HepG2 (cell line): ENCODE measurements at regions not wholly inside any gene's neighbourhood (a gene's known extent, or its start where the extent isn't known, plus 50 kb on each side); places are given as distances from the start of the nearest gene placed in this dataset.
A peak's percentile ranks its signal among the peaks of the same experiment; 100 is the strongest.

ENCODE experiments used
- ATAC-seq: fragments of 200-7000 bp; cut with Tn5 transposase; 3 replicates; pipeline ENCODE4 v1.9.1; 2020; ENCODE audit warnings: mild to moderate bottlenecking, moderate library complexity
- BruUV-seq: library from RNA; stranded (reverse); fragments of 400-500 nt; replicated peaks from 2 replicates; lab custom pipeline; 2021; lab: Mats Ljungman, UMichigan
- CTCF ChIA-PET: fragments of 300-600 bp; formaldehyde crosslinking; extraction: SDS; loops from one replicate; lab custom pipeline; 2021; ENCODE audit warnings: low total read pairs, inconsistent platforms, low intra/inter-chr PET ratio; lab: Yijun Ruan, JAX
- POLR2A ChIA-PET: fragments of 350-600 bp; sonication (Branson Sonifier 250); formaldehyde crosslinking; loops from one replicate; lab custom pipeline; 2020; ENCODE audit warnings: antibody characterized with exemption, inconsistent platforms; lab: Yijun Ruan, JAX
- DNase-seq: peaks from one replicate; pipeline ENCODE4 v3.0.0-alpha.2; 2015; ENCODE audit warnings: low spot score
- FAIRE-seq: peaks from 3 replicates; lab custom pipeline; 2011; peaks lifted over from hg19 to GRCh38; lab: Jason Lieb, UNC
- H2AFZ ChIP-seq: one replicate; pipeline ENCODE4 v1.6.1; 2011; ENCODE audit warnings: low read length, inconsistent platforms
- H3K27ac ChIP-seq: fragments of 300-600 bp; 3 replicates; pipeline ENCODE4 v1.8.0; 2011; ENCODE audit warnings: mixed run types, mild to moderate bottlenecking, mixed read lengths, low read length, inconsistent platforms; ENCODE audit not compliant: insufficient read depth; ENCODE audit errors: extremely low read length
- H3K27me3 ChIP-seq, 2 experiments: fragments of 200-600 bp in 1 of 2; 2 replicates in 1 of 2; 3 replicates in 1 of 2; pipeline versions ENCODE4 v1.6.0 to v1.8.0; 2011; ENCODE audit warnings: low read length in 2 of 2, mild to moderate bottlenecking in 2 of 2, moderate library complexity in 2 of 2, inconsistent platforms in 1 of 2; ENCODE audit not compliant: insufficient read depth in 2 of 2, control insufficient read depth in 1 of 2
- H3K36me3 ChIP-seq, 2 experiments: fragments of 200-600 bp in 1 of 2; replicated peaks in 1 of 2; 2 replicates in 1 of 2; 3 replicates in 1 of 2; pipeline versions ENCODE4 v1.5.1 to v1.8.0; 2011; ENCODE audit warnings: low read length in 2 of 2, inconsistent platforms in 1 of 2; ENCODE audit not compliant: insufficient read depth in 2 of 2, control insufficient read depth in 1 of 2
- H3K4me1 ChIP-seq: 2 replicates; pipeline ENCODE4 v1.5.1; 2012; ENCODE audit warnings: low read length, inconsistent platforms; ENCODE audit not compliant: insufficient read depth
- H3K4me2 ChIP-seq: 2 replicates; pipeline ENCODE4 v1.6.0; 2011; ENCODE audit warnings: low read depth, low read length, inconsistent platforms
- H3K4me3 ChIP-seq, 3 experiments: fragments of 200-600 bp in 1 of 3; sonication (generic), shearing (Covaris generic) in 1 of 3; replicated peaks in 1 of 3; 2 replicates each; pipeline ENCODE4 v1.5.1; 2011 to 2016; ENCODE audit warnings: low read length in 3 of 3, inconsistent platforms in 2 of 3, low read depth in 2 of 3, mild to moderate bottlenecking in 2 of 3, control low read depth in 1 of 3, mixed read lengths in 1 of 3; ENCODE audit not compliant: insufficient read depth in 1 of 3
- H3K79me2 ChIP-seq: one replicate; pipeline ENCODE4 v1.6.1; 2011; ENCODE audit warnings: low read length, inconsistent platforms; ENCODE audit not compliant: insufficient read depth
- H3K9ac ChIP-seq: 2 replicates; pipeline ENCODE4 v1.6.0; 2011; ENCODE audit warnings: mild to moderate bottlenecking, low read depth, low read length, inconsistent platforms; ENCODE audit not compliant: insufficient read depth
- H3K9me3 ChIP-seq: 2 replicates; pipeline ENCODE4 v1.5.1; 2012; ENCODE audit warnings: mild to moderate bottlenecking, low read length
- H4K20me1 ChIP-seq: 2 replicates; pipeline ENCODE4 v1.6.0; 2011; ENCODE audit warnings: inconsistent platforms, mild to moderate bottlenecking, low read length, moderate library complexity; ENCODE audit not compliant: insufficient read depth
- BRCA1 ChIP-seq: sonication (generic); formaldehyde crosslinking; IDR thresholded peaks from 2 replicates; pipeline ENCODE4 v1.4.0; 2020; ENCODE audit warnings: missing genetic modification reagents
- CBX2 ChIP-seq, 2 experiments: fragments of 200-600 bp in 1 of 2; sonication (generic); formaldehyde crosslinking in 1 of 2; IDR thresholded peaks; 2 replicates each; pipeline versions ENCODE4 v1.7.0 to v1.8.1; 2018 to 2022; ENCODE audit warnings: low read depth in 2 of 2, low read length in 1 of 2, mild to moderate bottlenecking in 1 of 2, missing genetic modification reagents in 1 of 2
- CEBPB ChIP-seq: IDR thresholded peaks from 2 replicates; pipeline ENCODE4 v1.6.1; 2011; ENCODE audit warnings: low read depth, low read length, improper control_type of control experiment, borderline replicate concordance
- DNMT1 ChIP-seq: sonication (generic); formaldehyde crosslinking; IDR thresholded peaks from 2 replicates; pipeline ENCODE4 v1.5.1; 2020; ENCODE audit warnings: mild to moderate bottlenecking, missing genetic modification reagents
- NFRKB ChIP-seq: fragments of 450-650 bp; IDR thresholded peaks from 2 replicates; pipeline ENCODE4 v1.6.1; 2017
- REXO4 ChIP-seq: sonication (generic); formaldehyde crosslinking; IDR thresholded peaks from 2 replicates; pipeline ENCODE4 v1.8.0; 2022; ENCODE audit warnings: missing genetic modification reagents, mild to moderate bottlenecking, borderline replicate concordance
- SOX13 ChIP-seq, 3 experiments: fragments of 450-650 bp in 1 of 3; sonication (generic) in 1 of 3; formaldehyde crosslinking in 1 of 3; IDR thresholded peaks in 2 of 3; conservative IDR thresholded peaks in 1 of 3; 2 replicates each; pipeline versions ENCODE4 v1.5.0 to v1.6.1; 2016 to 2020; ENCODE audit warnings: antibody characterized with exemption in 1 of 3, mild to moderate bottlenecking in 1 of 3, missing compliant biosample characterization in 1 of 3, missing genetic modification reagents in 1 of 3, moderate library complexity in 1 of 3
- ZNF121 ChIP-seq: sonication (generic); formaldehyde crosslinking; IDR thresholded peaks from 2 replicates; pipeline ENCODE4 v1.5.0; 2020; ENCODE audit warnings: mild to moderate bottlenecking, missing genetic modification reagents
- ZNF790 ChIP-seq: sonication (generic); formaldehyde crosslinking; IDR thresholded peaks from 2 replicates; pipeline ENCODE4 v1.8.0; 2022; ENCODE audit warnings: missing genetic modification reagents, mild to moderate bottlenecking, borderline replicate concordance
- WGBS: methylation state at CpG from one replicate; pipeline ENCODE4 v1.1.6; 2017; ENCODE audit warnings: low lambda C conversion rate; 5-methylcytosine and 5-hydroxymethylcytosine counted together
- in situ Hi-C: cut with HindIII; loops from 2 replicates; pipeline ENCODE4 v1.10.0; 2017; ENCODE audit warnings: low pct_unique_long_range_greater_than_20kb; ENCODE audit not compliant: extremely low pct_ligation_motif_present
- intact Hi-C: fragments of 100-400 bp; cut with micrococcal nuclease; formaldehyde crosslinking; loops from one replicate; pipeline ENCODE4 v1.10.0; 2022; ENCODE audit not compliant: unreplicated experiment
- TF ChIP-seq, protein P1 (sequence below): sonication (generic); formaldehyde crosslinking; IDR thresholded peaks from 2 replicates; pipeline ENCODE4 v1.8.1; 2023; ENCODE audit warnings: mild to moderate bottlenecking, missing genetic modification reagents
- TF ChIP-seq, protein P2 (sequence below): sonication (generic); formaldehyde crosslinking; IDR thresholded peaks from 2 replicates; pipeline ENCODE4 v1.5.0; 2020; ENCODE audit warnings: missing genetic modification reagents

DNA sequence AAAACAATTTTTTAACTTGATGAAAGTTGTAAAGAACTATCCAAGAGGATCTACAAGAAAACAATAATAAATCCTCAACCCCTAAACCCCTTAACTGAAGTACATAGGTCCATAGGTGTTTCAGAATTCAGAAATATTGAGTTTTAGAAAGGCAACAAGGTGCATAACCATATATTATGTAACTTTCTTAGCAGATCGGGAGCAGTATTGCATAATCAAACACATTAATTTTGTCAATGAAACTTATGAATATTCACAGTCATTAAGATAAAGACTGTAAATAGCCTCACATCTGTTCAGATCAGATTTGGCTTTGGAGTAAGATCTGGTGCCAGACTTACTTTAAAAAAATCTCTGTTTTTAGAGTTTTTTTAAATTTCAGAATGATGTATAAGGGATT lies 647.1 kb upstream of the FLRT2 start:
- no peak for FAIRE-seq
- Histone ChIP-seq H3K27ac (no peak overlapping the region), H3K79me2 (no peaks in the 10 kb centered on the region), H3K4me1 (no peaks in the 10 kb centered on the region), H3K9me3 (peaks cover 60% of the 10 kb centered on the region), H4K20me1 (no peaks in the 10 kb centered on the region), H3K27me3 (no peaks in the 10 kb centered on the region), H3K9ac (no peak overlapping the region), H3K4me3 (no peak overlapping the region), H2AFZ (no peak overlapping the region), H3K36me3 (no peaks in the 10 kb centered on the region), H3K4me2 (no peak overlapping the region)
- ChIA-PET CTCF (no interaction called here), POLR2A (no interaction called here)
- no peak for ATAC-seq
- DNase-seq: no peak
- BruUV-seq: no TSS peak
- TF ChIP-seq ZNF121 (no peak), CEBPB (peak; percentile 55; the same call in 1 of the 2 replicates), SOX13 (IDR thresholded peaks at IDR 0.05) (no peak), SOX13 (CRISPR knock-in tag; conservative IDR thresholded peaks at IDR 0.05 in 1 of 2, IDR thresholded peaks at IDR 0.05 in 1 of 2) (no peak)
- in situ Hi-C loops: no loop called here
- intact Hi-C loops: no loop called here
- WGBS: 69% methylated on average over 1 of the region's 1 CpG

DNA sequence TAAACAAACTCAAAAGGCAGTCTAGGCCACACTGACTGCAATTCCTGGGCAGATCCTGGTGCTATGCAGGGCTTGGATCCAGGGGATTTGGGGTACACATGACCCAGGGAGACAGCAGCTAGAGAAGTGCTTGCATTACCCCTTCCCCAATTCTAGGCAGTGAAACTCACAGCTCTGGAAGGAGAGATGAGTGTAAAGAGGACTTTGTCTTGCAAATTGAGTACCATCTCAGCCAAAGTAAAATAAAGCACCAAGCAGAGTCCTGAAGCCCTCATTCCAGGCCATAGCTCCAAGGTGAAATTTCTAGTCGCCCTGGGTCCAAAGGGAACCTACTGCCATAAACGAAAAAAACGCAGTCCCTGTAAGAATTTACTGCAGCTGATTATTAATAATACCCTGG lies 644.9 kb upstream of the FLRT2 start:
- no peaks in the 10 kb centered on the region for H3K36me3 ChIP-seq
- ChIA-PET POLR2A (no interaction called here), CTCF (no interaction called here)
- no peak overlapping the region for H3K9ac ChIP-seq
- WGBS: 0% methylated on average over 3 of the region's 3 CpGs
- no peaks in the 10 kb centered on the region for H3K27me3 ChIP-seq
- no peak overlapping the region for H3K4me3 ChIP-seq
- DNase-seq: no peak
- no peak overlapping the region for H3K4me2 ChIP-seq
- peaks cover 58% of the 10 kb centered on the region for H3K9me3 ChIP-seq
- no peak overlapping the region for H3K27ac ChIP-seq
- H3K4me1 ChIP-seq: no peaks in the 10 kb centered on the region
- in situ Hi-C loops: no loop called here
- no peak overlapping the region for H2AFZ ChIP-seq
- no TSS peak for BruUV-seq
- FAIRE-seq: no peak
- ATAC-seq: no peak
- H4K20me1 ChIP-seq: no peaks in the 10 kb centered on the region
- no peaks in the 10 kb centered on the region for H3K79me2 ChIP-seq
- intact Hi-C loops: no loop called here
- TF ChIP-seq, protein P1, sequence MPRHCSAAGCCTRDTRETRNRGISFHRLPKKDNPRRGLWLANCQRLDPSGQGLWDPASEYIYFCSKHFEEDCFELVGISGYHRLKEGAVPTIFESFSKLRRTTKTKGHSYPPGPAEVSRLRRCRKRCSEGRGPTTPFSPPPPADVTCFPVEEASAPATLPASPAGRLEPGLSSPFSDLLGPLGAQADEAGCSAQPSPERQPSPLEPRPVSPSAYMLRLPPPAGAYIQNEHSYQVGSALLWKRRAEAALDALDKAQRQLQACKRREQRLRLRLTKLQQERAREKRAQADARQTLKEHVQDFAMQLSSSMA (CRISPR knock-in tag): no peak
- TF ChIP-seq, protein P2, sequence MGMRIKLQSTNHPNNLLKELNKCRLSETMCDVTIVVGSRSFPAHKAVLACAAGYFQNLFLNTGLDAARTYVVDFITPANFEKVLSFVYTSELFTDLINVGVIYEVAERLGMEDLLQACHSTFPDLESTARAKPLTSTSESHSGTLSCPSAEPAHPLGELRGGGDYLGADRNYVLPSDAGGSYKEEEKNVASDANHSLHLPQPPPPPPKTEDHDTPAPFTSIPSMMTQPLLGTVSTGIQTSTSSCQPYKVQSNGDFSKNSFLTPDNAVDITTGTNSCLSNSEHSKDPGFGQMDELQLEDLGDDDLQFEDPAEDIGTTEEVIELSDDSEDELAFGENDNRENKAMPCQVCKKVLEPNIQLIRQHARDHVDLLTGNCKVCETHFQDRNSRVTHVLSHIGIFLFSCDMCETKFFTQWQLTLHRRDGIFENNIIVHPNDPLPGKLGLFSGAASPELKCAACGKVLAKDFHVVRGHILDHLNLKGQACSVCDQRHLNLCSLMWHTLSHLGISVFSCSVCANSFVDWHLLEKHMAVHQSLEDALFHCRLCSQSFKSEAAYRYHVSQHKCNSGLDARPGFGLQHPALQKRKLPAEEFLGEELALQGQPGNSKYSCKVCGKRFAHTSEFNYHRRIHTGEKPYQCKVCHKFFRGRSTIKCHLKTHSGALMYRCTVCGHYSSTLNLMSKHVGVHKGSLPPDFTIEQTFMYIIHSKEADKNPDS: no peak
- no peak for TF ChIP-seq CBX2 (IDR thresholded peaks at IDR 0.05; ENCODE audit: low read depth, low read length)
- no peak for TF ChIP-seq CBX2 (CRISPR knock-in tag; IDR thresholded peaks at IDR 0.05; ENCODE audit: low read depth)
- no peak for TF ChIP-seq NFRKB
- no peak for TF ChIP-seq ZNF790 (CRISPR knock-in tag)
- TF ChIP-seq BRCA1 (CRISPR knock-in tag): no peak
- TF ChIP-seq DNMT1 (CRISPR knock-in tag): no peak
- no peak for TF ChIP-seq REXO4 (CRISPR knock-in tag)
